ENCODE measurements at regions not wholly inside any gene's neighbourhood (a gene's known extent, or its start where the extent isn't known, plus 50 kb on each side); places are given as distances from the start of the nearest gene placed in this dataset.
"Not testable (repeated sequence)": the region's sequence is repeated elsewhere in the genome, so short reads cannot be mapped to it uniquely, and the experiment has no call there.

- no peak for TF ChIP-seq CTCF (IDR thresholded peaks at IDR 0.05; ENCODE audit: insufficient read depth, low read depth, low read length)
- H3K4me3 ChIP-seq (ENCODE audit: low read depth, low read length) = no peak overlapping the region
- no peak for DNase-seq (ENCODE audit: low read depth)
These were observed 72.5 kb downstream of the LHX2 start for GRCh38 chr9:124084087-124084486.

GRCh38 chr9:124087226-124087625 lies 75.7 kb downstream of the LHX2 start:
- no peak for TF ChIP-seq CTCF (IDR thresholded peaks at IDR 0.05; ENCODE audit: insufficient read depth, low read depth, low read length)
- H3K4me3 ChIP-seq (ENCODE audit: low read depth, low read length) = no peak overlapping the region
- DNase-seq (ENCODE audit: low read depth) = no peak

- no peak for DNase-seq (ENCODE audit: low read depth)
- H3K4me3 ChIP-seq (ENCODE audit: low read depth, low read length) = no peak overlapping the region
- no peak for TF ChIP-seq CTCF (IDR thresholded peaks at IDR 0.05; ENCODE audit: insufficient read depth, low read depth, low read length)
These were observed 76.9 kb downstream of the LHX2 start for GRCh38 chr9:124088476-124088837.

- H3K4me3 ChIP-seq (ENCODE audit: low read depth, low read length); DNase-seq (ENCODE audit: low read depth): not testable (repeated sequence)
These were observed 78.3 kb downstream of the LHX2 start for GRCh38 chr9:124089631-124090488.

GRCh38 chr9:124098141-124098905 lies 86.8 kb downstream of the LHX2 start:
- TF ChIP-seq CTCF (IDR thresholded peaks at IDR 0.05; ENCODE audit: insufficient read depth, low read depth, low read length) = no peak
- no peak for DNase-seq (ENCODE audit: low read depth)
- no peak overlapping the region for H3K4me3 ChIP-seq (ENCODE audit: low read depth, low read length)

GRCh38 chr9:124099860-124100259 lies 88.3 kb downstream of the LHX2 start:
- H3K4me3 ChIP-seq (ENCODE audit: low read depth, low read length) = no peak overlapping the region
- no peak for TF ChIP-seq CTCF (IDR thresholded peaks at IDR 0.05; ENCODE audit: insufficient read depth, low read depth, low read length)

GRCh38 chr9:124101215-124101968 lies 89.8 kb downstream of the LHX2 start:
- no peak for DNase-seq (ENCODE audit: low read depth)
- no peak overlapping the region for H3K4me3 ChIP-seq (ENCODE audit: low read depth, low read length)
- no peak for TF ChIP-seq CTCF (IDR thresholded peaks at IDR 0.05; ENCODE audit: insufficient read depth, low read depth, low read length)

More at GRCh38 chr9:124099860-124100259, 88.3 kb downstream of the LHX2 start:
- no peak for DNase-seq (ENCODE audit: low read depth)
